Hepatocyte (in vitro differentiated cells): ENCODE measurements at regions not wholly inside any gene's neighbourhood (a gene's known extent, or its start where the extent isn't known, plus 50 kb on each side); places are given as distances from the start of the nearest gene placed in this dataset.

Experiments used
- EZH2 ChIP-seq: fragments of 200-600 bp; sonication (generic); IDR thresholded peaks from 2 replicates; pipeline ENCODE4 v1.6.1; 2016; ENCODE audit warnings: antibody characterized with exemption, mild to moderate bottlenecking, borderline replicate concordance
- TF ChIP-seq, protein P1 (sequence below): fragments of 200-600 bp; sonication (generic); IDR thresholded peaks from 2 replicates; pipeline ENCODE4 v1.5.1; 2016; ENCODE audit warnings: antibody characterized with exemption, mild to moderate bottlenecking; ENCODE audit not compliant: poor library complexity

DNA sequence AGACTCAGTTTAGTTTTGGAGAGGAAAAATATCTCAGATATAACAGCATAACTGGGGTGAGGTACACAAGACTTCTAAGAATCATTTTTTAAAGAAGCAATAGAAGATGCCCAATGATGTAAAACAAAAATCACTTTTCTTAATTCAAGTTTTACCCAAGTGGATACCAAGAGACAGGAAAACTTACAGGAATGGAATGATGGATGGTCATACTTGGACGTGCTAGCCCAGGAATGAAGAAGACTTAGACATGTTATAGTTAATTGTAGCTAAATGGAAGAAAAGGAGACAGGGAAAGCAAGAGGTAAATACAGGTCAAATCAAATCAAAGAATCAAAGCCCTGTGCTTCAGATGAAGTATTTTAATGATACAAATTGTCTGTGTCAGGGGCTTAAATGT, 312.7 kb upstream of the KCNJ16 start:
- TF ChIP-seq, protein P1, sequence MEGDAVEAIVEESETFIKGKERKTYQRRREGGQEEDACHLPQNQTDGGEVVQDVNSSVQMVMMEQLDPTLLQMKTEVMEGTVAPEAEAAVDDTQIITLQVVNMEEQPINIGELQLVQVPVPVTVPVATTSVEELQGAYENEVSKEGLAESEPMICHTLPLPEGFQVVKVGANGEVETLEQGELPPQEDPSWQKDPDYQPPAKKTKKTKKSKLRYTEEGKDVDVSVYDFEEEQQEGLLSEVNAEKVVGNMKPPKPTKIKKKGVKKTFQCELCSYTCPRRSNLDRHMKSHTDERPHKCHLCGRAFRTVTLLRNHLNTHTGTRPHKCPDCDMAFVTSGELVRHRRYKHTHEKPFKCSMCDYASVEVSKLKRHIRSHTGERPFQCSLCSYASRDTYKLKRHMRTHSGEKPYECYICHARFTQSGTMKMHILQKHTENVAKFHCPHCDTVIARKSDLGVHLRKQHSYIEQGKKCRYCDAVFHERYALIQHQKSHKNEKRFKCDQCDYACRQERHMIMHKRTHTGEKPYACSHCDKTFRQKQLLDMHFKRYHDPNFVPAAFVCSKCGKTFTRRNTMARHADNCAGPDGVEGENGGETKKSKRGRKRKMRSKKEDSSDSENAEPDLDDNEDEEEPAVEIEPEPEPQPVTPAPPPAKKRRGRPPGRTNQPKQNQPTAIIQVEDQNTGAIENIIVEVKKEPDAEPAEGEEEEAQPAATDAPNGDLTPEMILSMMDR: no peak
- TF ChIP-seq EZH2: no peak
